H9 (cell line): ENCODE measurements at regions not wholly inside any gene's neighbourhood (a gene's known extent, or its start where the extent isn't known, plus 50 kb on each side); places are given as distances from the start of the nearest gene placed in this dataset.

Experiments used
- DNase-seq: peaks from one replicate; pipeline ENCODE4 v3.0.0-alpha.2; 2017
- H2AFZ ChIP-seq: one replicate; pipeline ENCODE4 v1.6.1; 2013; ENCODE audit warnings: mild to moderate bottlenecking, low read length, control low read depth, moderate library complexity
- H2AK5ac ChIP-seq: 2 replicates; pipeline ENCODE4 v1.6.1; 2013; ENCODE audit warnings: low read length, control low read depth, mixed read lengths; ENCODE audit not compliant: insufficient read length
- H2BK120ac ChIP-seq: one replicate; pipeline ENCODE4 v1.6.1; 2013; ENCODE audit warnings: low read depth, mild to moderate bottlenecking, low read length, control low read depth, inconsistent platforms; ENCODE audit not compliant: poor library complexity, severe bottlenecking
- H2BK12ac ChIP-seq: 2 replicates; pipeline ENCODE4 v1.6.1; 2013; ENCODE audit warnings: low read length, control low read depth, mixed read lengths, low read depth; ENCODE audit not compliant: insufficient read length
- H2BK15ac ChIP-seq: 2 replicates; pipeline ENCODE4 v1.6.1; 2013; ENCODE audit warnings: low read depth, low read length, control low read depth
- H2BK20ac ChIP-seq: one replicate; pipeline ENCODE4 v1.6.1; 2013; ENCODE audit warnings: low read depth, mild to moderate bottlenecking, low read length, control low read depth, inconsistent platforms; ENCODE audit not compliant: poor library complexity, severe bottlenecking
- H2BK5ac ChIP-seq: 2 replicates; pipeline ENCODE4 v1.6.1; 2013; ENCODE audit warnings: low read length, control low read depth, mixed read lengths; ENCODE audit not compliant: insufficient read length
- H3K14ac ChIP-seq: 2 replicates; pipeline ENCODE4 v1.6.1; 2013; ENCODE audit warnings: low read length, control low read depth; ENCODE audit not compliant: insufficient read depth
- H3K18ac ChIP-seq: 2 replicates; pipeline ENCODE4 v1.6.1; 2013; ENCODE audit warnings: low read depth, mild to moderate bottlenecking, mixed read lengths, low read length, control low read depth; ENCODE audit not compliant: insufficient read length
- H3K23ac ChIP-seq: 2 replicates; pipeline ENCODE4 v1.6.1; 2013; ENCODE audit warnings: low read length, control low read depth, mixed read lengths, low read depth; ENCODE audit not compliant: insufficient read length
- H3K23me2 ChIP-seq: 2 replicates; pipeline ENCODE4 v1.6.1; 2013; ENCODE audit warnings: low read depth, mild to moderate bottlenecking, mixed read lengths, low read length, control low read depth; ENCODE audit not compliant: insufficient read length, poor library complexity, severe bottlenecking
- H3K27ac ChIP-seq: 2 replicates; pipeline ENCODE4 v1.5.1; 2013; ENCODE audit warnings: low read length, control low read depth, mixed read lengths, low read depth; ENCODE audit not compliant: insufficient read length
- H3K27me3 ChIP-seq: 2 replicates; pipeline ENCODE4 v1.6.1; 2013; ENCODE audit warnings: low read length, control low read depth, inconsistent platforms; ENCODE audit not compliant: insufficient read depth
- H3K4ac ChIP-seq: 2 replicates; pipeline ENCODE4 v1.6.1; 2013; ENCODE audit warnings: low read depth, mild to moderate bottlenecking, control low read depth, inconsistent platforms, low read length, moderate library complexity
- H3K4me1 ChIP-seq: 2 replicates; pipeline ENCODE4 v1.6.1; 2013; ENCODE audit warnings: low read length, control low read depth, inconsistent platforms; ENCODE audit not compliant: insufficient read depth
- H3K4me2 ChIP-seq: 2 replicates; pipeline ENCODE4 v1.6.1; 2013; ENCODE audit warnings: low read length, control low read depth, mixed read lengths; ENCODE audit not compliant: insufficient read length, insufficient read depth
- H3K56ac ChIP-seq: 2 replicates; pipeline ENCODE4 v1.6.1; 2013; ENCODE audit warnings: low read depth, mild to moderate bottlenecking, mixed read lengths, low read length, control low read depth; ENCODE audit not compliant: insufficient read length
- H3K79me1 ChIP-seq: 2 replicates; pipeline ENCODE4 v1.6.1; 2013; ENCODE audit warnings: low read depth, mild to moderate bottlenecking, moderate library complexity, low read length, control low read depth, inconsistent platforms; ENCODE audit not compliant: insufficient read depth, poor library complexity, severe bottlenecking
- H3K79me2 ChIP-seq: 2 replicates; pipeline ENCODE4 v1.6.1; 2013; ENCODE audit warnings: low read length, control low read depth, inconsistent platforms; ENCODE audit not compliant: insufficient read depth
- H3K9ac ChIP-seq: 2 replicates; pipeline ENCODE4 v1.6.1; 2013; ENCODE audit warnings: low read length, control low read depth, mixed read lengths; ENCODE audit not compliant: insufficient read length; ENCODE audit errors: extremely low read depth
- H3K9me3 ChIP-seq: one replicate; pipeline ENCODE4 v1.6.1; 2013; ENCODE audit warnings: low read depth, low read length, inconsistent platforms; ENCODE audit not compliant: control insufficient read depth
- H3T11ph ChIP-seq: one replicate; pipeline ENCODE4 v1.6.1; 2013; ENCODE audit warnings: mild to moderate bottlenecking, low read length, control low read depth, inconsistent platforms
- H4K20me1 ChIP-seq: one replicate; pipeline ENCODE4 v1.6.1; 2013; ENCODE audit not compliant: control insufficient read depth, insufficient read length, insufficient read depth
- H4K5ac ChIP-seq: 2 replicates; pipeline ENCODE4 v1.6.1; 2013; ENCODE audit warnings: low read depth, mild to moderate bottlenecking, mixed read lengths, low read length, control low read depth; ENCODE audit not compliant: insufficient read length
- H4K8ac ChIP-seq: replicated peaks from 2 replicates; pipeline ENCODE4 v1.6.1; 2013; ENCODE audit warnings: low read length, control low read depth, mixed read lengths, low read depth; ENCODE audit not compliant: insufficient read length
- H4K91ac ChIP-seq: 2 replicates; pipeline ENCODE4 v1.6.1; 2013; ENCODE audit warnings: low read depth, mild to moderate bottlenecking, moderate library complexity, mixed read lengths, low read length, control low read depth; ENCODE audit not compliant: insufficient read length
- H3K27ac Mint-ChIP-seq, 3 experiments: 2 replicates in 2 of 3; 3 replicates in 1 of 3; pipeline ENCODE4 v1.8.0; 2020 to 2021; ENCODE audit warnings: mixed read lengths in 3 of 3, mild to moderate bottlenecking in 1 of 3, moderate library complexity in 1 of 3
- H3K27me3 Mint-ChIP-seq: 2 replicates; pipeline ENCODE4 v1.8.0; 2021; ENCODE audit warnings: low read depth, mild to moderate bottlenecking, moderate library complexity, mixed read lengths
- H3K36me3 Mint-ChIP-seq, 3 experiments: 2 replicates in 2 of 3; 3 replicates in 1 of 3; pipeline ENCODE4 v1.8.0; 2020 to 2021; ENCODE audit warnings: low read depth in 3 of 3, mixed read lengths in 3 of 3; ENCODE audit not compliant: insufficient read depth in 1 of 3
- H3K4me1 Mint-ChIP-seq, 2 experiments: 2 replicates each; pipeline ENCODE4 v1.8.0; 2020; ENCODE audit warnings: mixed read lengths in 2 of 2
- H3K4me3 Mint-ChIP-seq, 2 experiments: 2 replicates in 1 of 2; 3 replicates in 1 of 2; pipeline ENCODE4 v1.8.0; 2020 to 2021; ENCODE audit warnings: mild to moderate bottlenecking in 2 of 2, mixed read lengths in 2 of 2, moderate library complexity in 1 of 2
- H3K9me3 Mint-ChIP-seq, 2 experiments: 2 replicates in 1 of 2; 3 replicates in 1 of 2; pipeline ENCODE4 v1.8.0; 2020; ENCODE audit warnings: mild to moderate bottlenecking in 2 of 2, mixed read lengths in 2 of 2, moderate library complexity in 1 of 2
- CTCF ChIP-seq: fragments of 200-600 bp; sonication (generic); conservative IDR thresholded peaks from 3 replicates; pipeline ENCODE4 v1.8.0; 2021; ENCODE audit warnings: antibody characterized with exemption, mild to moderate bottlenecking
- WGBS: extraction: QIAGEN DNeasy Blood & Tissue Kit; methylation state at CpG from one replicate; pipeline ENCODE4 v1.1.7; 2013; ENCODE audit warnings: missing lambda C conversion rate, low lambda C conversion rate, mixed read lengths; ENCODE audit not compliant: insufficient read length; ENCODE audit errors: extremely low coverage; 5-methylcytosine and 5-hydroxymethylcytosine counted together

GRCh38 chr2:11941201-11942177 is 195.1 kb downstream of the LPIN1 start:
- H3K4ac ChIP-seq = no peak overlapping the region
- no peak overlapping the region for H2AK5ac ChIP-seq
- TF ChIP-seq CTCF = no peak
- H2BK20ac ChIP-seq = no peak overlapping the region
- no peak overlapping the region for H2AFZ ChIP-seq
- H3K79me1 ChIP-seq = no peaks in the 10 kb centered on the region
- H4K91ac ChIP-seq = no peak overlapping the region
- H3K23ac ChIP-seq = no peak overlapping the region
- Mint-ChIP-seq H3K27me3 (no peaks in the 10 kb centered on the region), H3K4me1 (no peaks in the 10 kb centered on the region), H3K9me3 (no peaks in the 10 kb centered on the region; a peak in 1 of 5 replicates), H3K36me3 (no peaks in the 10 kb centered on the region), H3K27ac (no peak overlapping the region), H3K4me3 (no peak overlapping the region)
- H3K9me3 ChIP-seq = no peaks in the 10 kb centered on the region
- no peak overlapping the region for H2BK5ac ChIP-seq
- H3K27me3 ChIP-seq = no peaks in the 10 kb centered on the region
- no peak overlapping the region for H3K14ac ChIP-seq
- no peak overlapping the region for H2BK12ac ChIP-seq
- no peak overlapping the region for H3K56ac ChIP-seq
- no peak overlapping the region for H3K4me2 ChIP-seq
- no peak overlapping the region for H3K18ac ChIP-seq
- WGBS = no CpG with 5 or more reads among the region's 17 CpGs
- H3K79me2 ChIP-seq = no peaks in the 10 kb centered on the region
- no peak overlapping the region for H4K5ac ChIP-seq
- H4K20me1 ChIP-seq = no peaks in the 10 kb centered on the region
- no peak overlapping the region for H3K27ac ChIP-seq
- DNase-seq = no peak
- H3T11ph ChIP-seq = no peak overlapping the region
- no peak overlapping the region for H4K8ac ChIP-seq
- no peak overlapping the region for H3K9ac ChIP-seq
- H2BK120ac ChIP-seq = no peak overlapping the region
- no peaks in the 10 kb centered on the region for H3K23me2 ChIP-seq
- no peaks in the 10 kb centered on the region for H3K4me1 ChIP-seq
- no peak overlapping the region for H2BK15ac ChIP-seq
